HEK293T (cell line): ENCODE measurements at regions not wholly inside any gene's neighbourhood (a gene's known extent, or its start where the extent isn't known, plus 50 kb on each side); places are given as distances from the start of the nearest gene placed in this dataset.

Experiments
- BHLHE40 ChIP-seq: fragments of 450-650 bp; IDR thresholded peaks from 2 replicates; pipeline ENCODE4 v1.6.1; 2016; ENCODE audit warnings: mild to moderate bottlenecking, moderate library complexity, borderline replicate concordance
- FOXA1 ChIP-seq: fragments of 450-650 bp; IDR thresholded peaks from 2 replicates; pipeline ENCODE4 v1.6.1; 2016; ENCODE audit warnings: mild to moderate bottlenecking
- FOXM1 ChIP-seq: fragments of 450-650 bp; IDR thresholded peaks from 2 replicates; pipeline ENCODE4 v1.6.1; 2017; ENCODE audit warnings: mild to moderate bottlenecking, borderline replicate concordance
- HDGF ChIP-seq: fragments of 450-650 bp; IDR thresholded peaks from 2 replicates; pipeline ENCODE4 v1.6.1; 2017; ENCODE audit warnings: antibody characterized with exemption, borderline replicate concordance
- LEF1 ChIP-seq: fragments of 450-650 bp; IDR thresholded peaks from 2 replicates; pipeline ENCODE4 v1.6.1; 2017; ENCODE audit warnings: mild to moderate bottlenecking, borderline replicate concordance
- NFRKB ChIP-seq: fragments of 450-650 bp; IDR thresholded peaks from 2 replicates; pipeline ENCODE4 v1.6.1; 2016; ENCODE audit warnings: mild to moderate bottlenecking, moderate library complexity
- SUZ12 ChIP-seq: fragments of 450-650 bp; IDR thresholded peaks from 2 replicates; pipeline ENCODE4 v1.6.1; 2016; ENCODE audit warnings: mild to moderate bottlenecking

- TF ChIP-seq HDGF (no peak), BHLHE40 (no peak), NFRKB (no peak), SUZ12 (no peak), LEF1 (no peak), FOXA1 (no peak), FOXM1 (no peak)
Observed at GRCh38 chr14:35480119-35480769, 53.7 kb upstream of the INSM2 start.
